H9 (cell line): ENCODE measurements at regions not wholly inside any gene's neighbourhood (a gene's known extent, or its start where the extent isn't known, plus 50 kb on each side); places are given as distances from the start of the nearest gene placed in this dataset.

ENCODE experiments used
- DNase-seq: peaks from one replicate; pipeline ENCODE4 v3.0.0-alpha.2; 2017
- H2AFZ ChIP-seq: one replicate; pipeline ENCODE4 v1.6.1; 2013; ENCODE audit warnings: mild to moderate bottlenecking, low read length, control low read depth, moderate library complexity
- H2AK5ac ChIP-seq: 2 replicates; pipeline ENCODE4 v1.6.1; 2013; ENCODE audit warnings: low read length, control low read depth, mixed read lengths; ENCODE audit not compliant: insufficient read length
- H2BK120ac ChIP-seq: one replicate; pipeline ENCODE4 v1.6.1; 2013; ENCODE audit warnings: low read depth, mild to moderate bottlenecking, low read length, control low read depth, inconsistent platforms; ENCODE audit not compliant: poor library complexity, severe bottlenecking
- H2BK12ac ChIP-seq: 2 replicates; pipeline ENCODE4 v1.6.1; 2013; ENCODE audit warnings: low read length, control low read depth, mixed read lengths, low read depth; ENCODE audit not compliant: insufficient read length
- H2BK15ac ChIP-seq: 2 replicates; pipeline ENCODE4 v1.6.1; 2013; ENCODE audit warnings: low read depth, low read length, control low read depth
- H2BK20ac ChIP-seq: one replicate; pipeline ENCODE4 v1.6.1; 2013; ENCODE audit warnings: low read depth, mild to moderate bottlenecking, low read length, control low read depth, inconsistent platforms; ENCODE audit not compliant: poor library complexity, severe bottlenecking
- H2BK5ac ChIP-seq: 2 replicates; pipeline ENCODE4 v1.6.1; 2013; ENCODE audit warnings: low read length, control low read depth, mixed read lengths; ENCODE audit not compliant: insufficient read length
- H3K14ac ChIP-seq: 2 replicates; pipeline ENCODE4 v1.6.1; 2013; ENCODE audit warnings: low read length, control low read depth; ENCODE audit not compliant: insufficient read depth
- H3K18ac ChIP-seq: 2 replicates; pipeline ENCODE4 v1.6.1; 2013; ENCODE audit warnings: low read depth, mild to moderate bottlenecking, mixed read lengths, low read length, control low read depth; ENCODE audit not compliant: insufficient read length
- H3K23ac ChIP-seq: 2 replicates; pipeline ENCODE4 v1.6.1; 2013; ENCODE audit warnings: low read length, control low read depth, mixed read lengths, low read depth; ENCODE audit not compliant: insufficient read length
- H3K23me2 ChIP-seq: 2 replicates; pipeline ENCODE4 v1.6.1; 2013; ENCODE audit warnings: low read depth, mild to moderate bottlenecking, mixed read lengths, low read length, control low read depth; ENCODE audit not compliant: insufficient read length, poor library complexity, severe bottlenecking
- H3K27ac ChIP-seq: 2 replicates; pipeline ENCODE4 v1.5.1; 2013; ENCODE audit warnings: low read length, control low read depth, mixed read lengths, low read depth; ENCODE audit not compliant: insufficient read length
- H3K27me3 ChIP-seq: 2 replicates; pipeline ENCODE4 v1.6.1; 2013; ENCODE audit warnings: low read length, control low read depth, inconsistent platforms; ENCODE audit not compliant: insufficient read depth
- H3K4ac ChIP-seq: 2 replicates; pipeline ENCODE4 v1.6.1; 2013; ENCODE audit warnings: low read depth, mild to moderate bottlenecking, control low read depth, inconsistent platforms, low read length, moderate library complexity
- H3K4me1 ChIP-seq: 2 replicates; pipeline ENCODE4 v1.6.1; 2013; ENCODE audit warnings: low read length, control low read depth, inconsistent platforms; ENCODE audit not compliant: insufficient read depth
- H3K4me2 ChIP-seq: 2 replicates; pipeline ENCODE4 v1.6.1; 2013; ENCODE audit warnings: low read length, control low read depth, mixed read lengths; ENCODE audit not compliant: insufficient read length, insufficient read depth
- H3K56ac ChIP-seq: 2 replicates; pipeline ENCODE4 v1.6.1; 2013; ENCODE audit warnings: low read depth, mild to moderate bottlenecking, mixed read lengths, low read length, control low read depth; ENCODE audit not compliant: insufficient read length
- H3K79me1 ChIP-seq: 2 replicates; pipeline ENCODE4 v1.6.1; 2013; ENCODE audit warnings: low read depth, mild to moderate bottlenecking, moderate library complexity, low read length, control low read depth, inconsistent platforms; ENCODE audit not compliant: insufficient read depth, poor library complexity, severe bottlenecking
- H3K79me2 ChIP-seq: 2 replicates; pipeline ENCODE4 v1.6.1; 2013; ENCODE audit warnings: low read length, control low read depth, inconsistent platforms; ENCODE audit not compliant: insufficient read depth
- H3K9ac ChIP-seq: 2 replicates; pipeline ENCODE4 v1.6.1; 2013; ENCODE audit warnings: low read length, control low read depth, mixed read lengths; ENCODE audit not compliant: insufficient read length; ENCODE audit errors: extremely low read depth
- H3K9me3 ChIP-seq: one replicate; pipeline ENCODE4 v1.6.1; 2013; ENCODE audit warnings: low read depth, low read length, inconsistent platforms; ENCODE audit not compliant: control insufficient read depth
- H3T11ph ChIP-seq: one replicate; pipeline ENCODE4 v1.6.1; 2013; ENCODE audit warnings: mild to moderate bottlenecking, low read length, control low read depth, inconsistent platforms
- H4K20me1 ChIP-seq: one replicate; pipeline ENCODE4 v1.6.1; 2013; ENCODE audit not compliant: control insufficient read depth, insufficient read length, insufficient read depth
- H4K5ac ChIP-seq: 2 replicates; pipeline ENCODE4 v1.6.1; 2013; ENCODE audit warnings: low read depth, mild to moderate bottlenecking, mixed read lengths, low read length, control low read depth; ENCODE audit not compliant: insufficient read length
- H4K8ac ChIP-seq: replicated peaks from 2 replicates; pipeline ENCODE4 v1.6.1; 2013; ENCODE audit warnings: low read length, control low read depth, mixed read lengths, low read depth; ENCODE audit not compliant: insufficient read length
- H4K91ac ChIP-seq: 2 replicates; pipeline ENCODE4 v1.6.1; 2013; ENCODE audit warnings: low read depth, mild to moderate bottlenecking, moderate library complexity, mixed read lengths, low read length, control low read depth; ENCODE audit not compliant: insufficient read length
- H3K27ac Mint-ChIP-seq, 3 experiments: 2 replicates in 2 of 3; 3 replicates in 1 of 3; pipeline ENCODE4 v1.8.0; 2020 to 2021; ENCODE audit warnings: mixed read lengths in 3 of 3, mild to moderate bottlenecking in 1 of 3, moderate library complexity in 1 of 3
- H3K27me3 Mint-ChIP-seq: 2 replicates; pipeline ENCODE4 v1.8.0; 2021; ENCODE audit warnings: low read depth, mild to moderate bottlenecking, moderate library complexity, mixed read lengths
- H3K36me3 Mint-ChIP-seq, 3 experiments: 2 replicates in 2 of 3; 3 replicates in 1 of 3; pipeline ENCODE4 v1.8.0; 2020 to 2021; ENCODE audit warnings: low read depth in 3 of 3, mixed read lengths in 3 of 3; ENCODE audit not compliant: insufficient read depth in 1 of 3
- H3K4me1 Mint-ChIP-seq, 2 experiments: 2 replicates each; pipeline ENCODE4 v1.8.0; 2020; ENCODE audit warnings: mixed read lengths in 2 of 2
- H3K4me3 Mint-ChIP-seq, 2 experiments: 2 replicates in 1 of 2; 3 replicates in 1 of 2; pipeline ENCODE4 v1.8.0; 2020 to 2021; ENCODE audit warnings: mild to moderate bottlenecking in 2 of 2, mixed read lengths in 2 of 2, moderate library complexity in 1 of 2
- H3K9me3 Mint-ChIP-seq, 2 experiments: 2 replicates in 1 of 2; 3 replicates in 1 of 2; pipeline ENCODE4 v1.8.0; 2020; ENCODE audit warnings: mild to moderate bottlenecking in 2 of 2, mixed read lengths in 2 of 2, moderate library complexity in 1 of 2
- CTCF ChIP-seq: fragments of 200-600 bp; sonication (generic); conservative IDR thresholded peaks from 3 replicates; pipeline ENCODE4 v1.8.0; 2021; ENCODE audit warnings: antibody characterized with exemption, mild to moderate bottlenecking
- WGBS: extraction: QIAGEN DNeasy Blood & Tissue Kit; methylation state at CpG from one replicate; pipeline ENCODE4 v1.1.7; 2013; ENCODE audit warnings: missing lambda C conversion rate, low lambda C conversion rate, mixed read lengths; ENCODE audit not compliant: insufficient read length; ENCODE audit errors: extremely low coverage; 5-methylcytosine and 5-hydroxymethylcytosine counted together

GRCh38 chr10:3474266-3474665 lies 301.7 kb upstream of the PITRM1 start:
- Histone ChIP-seq H3K79me1 (no peaks in the 10 kb centered on the region), H4K20me1 (no peaks in the 10 kb centered on the region), H2AK5ac (no peak overlapping the region), H2BK20ac (no peak overlapping the region), H3K14ac (no peak overlapping the region), H3K27me3 (no peaks in the 10 kb centered on the region), H2AFZ (no peak overlapping the region), H3K9ac (no peak overlapping the region), H3T11ph (no peak overlapping the region), H4K8ac (no peak overlapping the region), H4K91ac (no peak overlapping the region), H2BK120ac (no peak overlapping the region), H2BK12ac (no peak overlapping the region), H3K23me2 (no peaks in the 10 kb centered on the region), H3K79me2 (no peaks in the 10 kb centered on the region), H4K5ac (no peak overlapping the region), H3K4me1 (no peaks in the 10 kb centered on the region; the same call in 1 of the 2 replicates), H3K4me2 (no peak overlapping the region), H2BK5ac (no peak overlapping the region), H3K9me3 (no peaks in the 10 kb centered on the region), H2BK15ac (no peak overlapping the region), H3K27ac (no peak overlapping the region), H3K56ac (no peak overlapping the region), H3K23ac (no peak overlapping the region), H3K18ac (no peak overlapping the region), H3K4ac (no peak overlapping the region)
- DNase-seq, result no peak
- Mint-ChIP-seq H3K27me3 (peaks cover 2% of the 10 kb centered on the region; the same call in 1 of the 2 replicates), H3K4me3 (no peak overlapping the region), H3K9me3 (peaks cover 0 to 2% of the 10 kb centered on the region in 2 experiments; a peak in 1 of 5 replicates), H3K36me3 (no peaks in the 10 kb centered on the region), H3K27ac (no peak overlapping the region), H3K4me1 (peaks cover 11 to 44% of the 10 kb centered on the region in 2 experiments; a peak in 3 of 4 replicates)
- TF ChIP-seq CTCF, result no peak
- WGBS, result no CpG with 5 or more reads among the region's 8 CpGs
